Stomach (tissue), 8 donors: ENCODE measurements at regions not wholly inside any gene's neighbourhood (a gene's known extent, or its start where the extent isn't known, plus 50 kb on each side); places are given as distances from the start of the nearest gene placed in this dataset.
A peak's percentile ranks its signal among the peaks of the same experiment; 100 is the strongest.

Source experiments
- DNase-seq, 2 donors: peaks; one replicate each; pipeline versions ENCODE4 v3.0.0 to v3.0.0-alpha.2; 2013 to 2019
- H3K27ac ChIP-seq, 5 donors: fragments of 200-600 bp in 4 of 5; sonication (generic) in 4 of 5; one replicate each; pipeline ENCODE4 v1.5.1; 2013 to 2019; ENCODE audit warnings: mild to moderate bottlenecking in 1 of 5, moderate library complexity in 1 of 5
- H3K27me3 ChIP-seq, 3 donors: fragments of 200-600 bp; sonication (generic); one replicate each; pipeline ENCODE4 v1.5.1; 2017 to 2019; ENCODE audit warnings: mixed run types in 1 of 3
- H3K36me3 ChIP-seq, 4 donors: fragments of 200-600 bp; sonication (generic); 1 replicate in 3 of 4; 2 replicates in 1 of 4; pipeline ENCODE4 v1.5.1; 2016 to 2019
- H3K4me1 ChIP-seq, 4 donors: fragments of 200-600 bp; sonication (generic); one replicate each; pipeline ENCODE4 v1.5.1; 2016 to 2019
- H3K4me3 ChIP-seq, 4 donors: fragments of 200-600 bp; sonication (generic) in 3 of 4; one replicate each; pipeline ENCODE4 v1.5.1; 2016 to 2019; ENCODE audit warnings: mild to moderate bottlenecking in 1 of 4
- H3K9me3 ChIP-seq, 4 donors: fragments of 200-600 bp; sonication (generic); one replicate each; pipeline ENCODE4 v1.5.1; 2016 to 2019
- EP300 ChIP-seq: sonication (generic); formaldehyde crosslinking; IDR thresholded peaks from one replicate; pipeline ENCODE4 v1.6.1; 2017; ENCODE audit warnings: antibody characterized with exemption
- POLR2A ChIP-seq, 4 donors: fragments of 450-650 bp; IDR thresholded peaks; one replicate each; pipeline ENCODE4 v1.6.1; 2016; ENCODE audit warnings: antibody characterized with exemption in 4 of 4, control low read depth in 2 of 4, mild to moderate bottlenecking in 1 of 4, moderate library complexity in 1 of 4
- POLR2AphosphoS5 ChIP-seq, 3 donors: sonication (generic); formaldehyde crosslinking; IDR thresholded peaks; one replicate each; pipeline ENCODE4 v1.6.1; 2016; ENCODE audit warnings: antibody characterized with exemption in 3 of 3
- WGBS, 5 donors: extraction: QIAGEN DNeasy Blood & Tissue Kit in 3 of 5; methylation state at CpG; one replicate each; pipeline versions ENCODE4 v1.1.5 to v1.1.7; 2013 to 2018; 5-methylcytosine and 5-hydroxymethylcytosine counted together
- intact Hi-C: fragments of 100-400 bp; cut with DNase I; formaldehyde crosslinking; loops from one replicate; pipeline ENCODE4 v1.15.1; 2023; ENCODE audit warnings: low total_unique reads
- TF ChIP-seq, protein P1 (sequence below), 7 experiments: fragments of 450-650 bp in 4 of 7; fragments of 200-600 bp in 3 of 7; sonication (generic) in 3 of 7; IDR thresholded peaks; one replicate each; pipeline ENCODE4 v1.5.1; 2016 to 2019; ENCODE audit warnings: antibody characterized with exemption in 7 of 7, control low read depth in 2 of 7, mild to moderate bottlenecking in 1 of 7
- donor health status: healthy with polysubstance abuse.
- donor health status: Bipolar disorder and iron deficiency.
- donor health status: healthy.

GRCh38 chr21:20527731-20528460 is 470.3 kb upstream of the NCAM2 start:
- WGBS, 5 donors, result 54 to 78% (median 64%) methylated on average over 5 of the region's 5 CpGs
- intact Hi-C loops, result no loop called here
- TF ChIP-seq POLR2A (IDR thresholded peaks at IDR 0.05), result no peak
- no peak for TF ChIP-seq EP300
- TF ChIP-seq, protein P1, sequence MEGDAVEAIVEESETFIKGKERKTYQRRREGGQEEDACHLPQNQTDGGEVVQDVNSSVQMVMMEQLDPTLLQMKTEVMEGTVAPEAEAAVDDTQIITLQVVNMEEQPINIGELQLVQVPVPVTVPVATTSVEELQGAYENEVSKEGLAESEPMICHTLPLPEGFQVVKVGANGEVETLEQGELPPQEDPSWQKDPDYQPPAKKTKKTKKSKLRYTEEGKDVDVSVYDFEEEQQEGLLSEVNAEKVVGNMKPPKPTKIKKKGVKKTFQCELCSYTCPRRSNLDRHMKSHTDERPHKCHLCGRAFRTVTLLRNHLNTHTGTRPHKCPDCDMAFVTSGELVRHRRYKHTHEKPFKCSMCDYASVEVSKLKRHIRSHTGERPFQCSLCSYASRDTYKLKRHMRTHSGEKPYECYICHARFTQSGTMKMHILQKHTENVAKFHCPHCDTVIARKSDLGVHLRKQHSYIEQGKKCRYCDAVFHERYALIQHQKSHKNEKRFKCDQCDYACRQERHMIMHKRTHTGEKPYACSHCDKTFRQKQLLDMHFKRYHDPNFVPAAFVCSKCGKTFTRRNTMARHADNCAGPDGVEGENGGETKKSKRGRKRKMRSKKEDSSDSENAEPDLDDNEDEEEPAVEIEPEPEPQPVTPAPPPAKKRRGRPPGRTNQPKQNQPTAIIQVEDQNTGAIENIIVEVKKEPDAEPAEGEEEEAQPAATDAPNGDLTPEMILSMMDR (IDR thresholded peaks at IDR 0.05), result no peak
- no peak for TF ChIP-seq POLR2AphosphoS5 (IDR thresholded peaks at IDR 0.05)
- Histone ChIP-seq H3K27me3 (no peaks in the 10 kb centered on the region), H3K4me1 (no peaks in the 10 kb centered on the region), H3K36me3 (no peaks in the 10 kb centered on the region), H3K9me3 (no peaks in the 10 kb centered on the region), H3K4me3 (no peak overlapping the region), H3K27ac (no peak overlapping the region)
- peak in 1 of 2 donors; percentile 58 for DNase-seq

- H3K27me3 ChIP-seq, result no peaks in the 10 kb centered on the region
- intact Hi-C loops, result no loop called here
- 82 to 100% (median 94%) methylated on average over 1 of the region's 1 CpG for WGBS, 5 donors
- TF ChIP-seq POLR2AphosphoS5 (IDR thresholded peaks at IDR 0.05), result no peak
- TF ChIP-seq, protein P1 (IDR thresholded peaks at IDR 0.05), result no peak
- TF ChIP-seq EP300, result no peak
- TF ChIP-seq POLR2A (IDR thresholded peaks at IDR 0.05), result no peak
- H3K27ac ChIP-seq, result no peak overlapping the region
- H3K9me3 ChIP-seq, result no peaks in the 10 kb centered on the region
- no peaks in the 10 kb centered on the region for H3K36me3 ChIP-seq
- no peak overlapping the region for H3K4me3 ChIP-seq
- DNase-seq, result no peak
- H3K4me1 ChIP-seq, result no peaks in the 10 kb centered on the region
These were observed 461.1 kb upstream of the NCAM2 start for GRCh38 chr21:20537130-20537529.

DNA sequence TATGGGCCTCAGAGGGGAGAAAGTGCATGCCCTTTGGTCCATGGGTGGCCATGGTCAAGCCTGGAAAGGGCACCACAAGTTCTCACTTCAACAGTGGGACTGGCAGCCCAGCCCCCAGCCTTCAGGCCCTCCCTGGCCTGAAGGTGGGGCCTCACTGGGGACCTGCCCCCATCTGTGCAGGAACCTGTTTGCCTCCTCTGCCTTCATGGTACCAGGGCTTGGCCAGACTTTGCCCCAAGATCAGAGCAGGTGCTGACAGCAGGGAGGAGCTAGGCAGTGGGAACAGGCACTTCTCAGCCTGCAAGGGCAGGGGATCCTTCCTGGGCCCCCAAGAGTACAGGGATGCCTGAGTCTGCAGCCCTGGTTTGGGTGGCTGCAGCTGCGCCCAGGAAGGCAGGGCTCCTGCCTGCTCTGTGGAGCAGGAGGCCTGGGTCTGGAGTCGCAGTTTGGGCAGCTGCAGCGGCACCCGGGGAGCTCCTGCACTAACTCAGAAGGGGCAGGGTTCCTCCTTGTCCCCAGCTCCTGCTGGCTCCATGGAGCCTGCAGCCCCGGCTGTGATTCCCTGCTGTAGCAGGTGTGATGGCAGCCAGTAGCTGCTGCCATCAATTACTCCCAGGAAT is 460.1 kb upstream of the NCAM2 start:
- intact Hi-C loops, result no loop called here
- Histone ChIP-seq H3K4me1 (no peaks in the 10 kb centered on the region), H3K9me3 (no peaks in the 10 kb centered on the region), H3K36me3 (no peaks in the 10 kb centered on the region), H3K27me3 (no peaks in the 10 kb centered on the region), H3K4me3 (no peak overlapping the region), H3K27ac (no peak overlapping the region)
- TF ChIP-seq POLR2A (IDR thresholded peaks at IDR 0.05), result no peak
- TF ChIP-seq, protein P1 (IDR thresholded peaks at IDR 0.05), result no peak
- no peak for TF ChIP-seq POLR2AphosphoS5 (IDR thresholded peaks at IDR 0.05)
- no peak for TF ChIP-seq EP300
- DNase-seq, result no peak
- WGBS, 5 donors, result 63 to 96% (median 92%) methylated on average over 1 to 5 of the region's 5 CpGs

DNA sequence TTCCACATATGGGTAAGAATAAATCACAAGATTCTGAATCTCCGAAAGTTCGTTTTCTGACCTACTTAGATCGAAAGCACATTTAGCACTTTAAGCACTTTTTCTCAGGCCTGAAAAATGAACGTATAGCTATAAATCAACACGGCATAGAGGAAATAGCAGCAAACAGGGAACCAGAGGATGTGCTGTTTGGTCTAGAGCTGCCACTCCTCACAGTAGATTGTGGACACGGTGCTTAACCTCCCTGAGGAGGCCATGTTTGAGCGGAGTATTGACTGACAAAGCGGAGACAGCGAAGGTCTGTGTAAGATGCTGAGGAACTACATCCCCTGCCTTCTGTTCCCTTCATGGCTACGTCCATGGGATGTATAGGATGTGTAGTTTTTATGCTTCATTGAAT is 452.8 kb upstream of the NCAM2 start:
- no peaks in the 10 kb centered on the region for H3K9me3 ChIP-seq
- no peaks in the 10 kb centered on the region for H3K27me3 ChIP-seq
- intact Hi-C loops, result no loop called here
- peaks cover 0 to 6% (median 0%) of the 10 kb centered on the region in 4 donors for H3K4me1 ChIP-seq
- no peak overlapping the region for H3K27ac ChIP-seq
- 87 to 92% (median 89%) methylated on average over 10 of the region's 10 CpGs for WGBS, 5 donors
- DNase-seq, result no peak
- TF ChIP-seq EP300 (no peak), POLR2AphosphoS5 (IDR thresholded peaks at IDR 0.05) (no peak)
- H3K36me3 ChIP-seq, result no peaks in the 10 kb centered on the region
- H3K4me3 ChIP-seq, result no peak overlapping the region

GRCh38 chr21:20551939-20552338 is 446.3 kb upstream of the NCAM2 start:
- H3K27ac ChIP-seq, result no peak overlapping the region

More at GRCh38 chr21:20551939-20552338, 446.3 kb upstream of the NCAM2 start:
- Histone ChIP-seq H3K27me3 (no peaks in the 10 kb centered on the region), H3K4me1 (peaks cover 0 to 6% (median 0%) of the 10 kb centered on the region in 4 donors), H3K4me3 (no peak overlapping the region), H3K9me3 (no peaks in the 10 kb centered on the region), H3K36me3 (no peaks in the 10 kb centered on the region)
- 57 to 79% (median 69%) methylated on average over 1 of the region's 1 CpG for WGBS, 5 donors
- intact Hi-C loops, result no loop called here
- TF ChIP-seq POLR2AphosphoS5 (IDR thresholded peaks at IDR 0.05) (no peak), EP300 (no peak), POLR2A (IDR thresholded peaks at IDR 0.05) (no peak)
- TF ChIP-seq, protein P1 (IDR thresholded peaks at IDR 0.05), result no peak
- DNase-seq, result peak in 1 of 2 donors; percentile 40
